ENCODE measurements at regions not wholly inside any gene's neighbourhood (a gene's known extent, or its start where the extent isn't known, plus 50 kb on each side); places are given as distances from the start of the nearest gene placed in this dataset.

GRCh38 chr2:181357979-181358378 is 99.2 kb upstream of the ITGA4 start:
- no peak for DNase-seq

GRCh38 chr2:181362561-181362960 is 94.6 kb upstream of the ITGA4 start:
- DNase-seq = no peak

- DNase-seq = no peak
Measured at GRCh38 chr2:181363164-181363563, 94.0 kb upstream of the ITGA4 start.

GRCh38 chr2:181364492-181365170 is 92.6 kb upstream of the ITGA4 start:
- DNase-seq = no peak

- no peak for DNase-seq
Measured at GRCh38 chr2:181366675-181367175, 90.5 kb upstream of the ITGA4 start.

GRCh38 chr2:181367411-181367810 is 89.8 kb upstream of the ITGA4 start:
- no peak for DNase-seq

GRCh38 chr2:181367906-181368435 is 89.2 kb upstream of the ITGA4 start:
- no peak for DNase-seq

GRCh38 chr2:181370126-181370525 is 87.1 kb upstream of the ITGA4 start:
- DNase-seq = no peak

GRCh38 chr2:181371195-181371594 is 86.0 kb upstream of the ITGA4 start:
- no peak for DNase-seq

GRCh38 chr2:181371782-181372645 is 85.2 kb upstream of the ITGA4 start:
- DNase-seq = no peak

- DNase-seq = no peak
Measured at GRCh38 chr2:181372646-181373040, 84.5 kb upstream of the ITGA4 start.

- DNase-seq = no peak
Measured at GRCh38 chr2:181374781-181375675, 82.2 kb upstream of the ITGA4 start.

- DNase-seq = no peak
Measured at GRCh38 chr2:181376442-181376841, 80.7 kb upstream of the ITGA4 start.

GRCh38 chr2:181376999-181377398 is 80.2 kb upstream of the ITGA4 start:
- DNase-seq = no peak

- DNase-seq = no peak
Measured at GRCh38 chr2:181378491-181378890, 78.7 kb upstream of the ITGA4 start.

- DNase-seq = no peak
Measured at GRCh38 chr2:181380581-181380980, 76.6 kb upstream of the ITGA4 start.

GRCh38 chr2:181384923-181385322 is 72.3 kb upstream of the ITGA4 start:
- no peak for DNase-seq

GRCh38 chr2:181389524-181389923 is 67.7 kb upstream of the ITGA4 start:
- DNase-seq = no peak

GRCh38 chr2:181393472-181393871 is 63.7 kb upstream of the ITGA4 start:
- DNase-seq = peak; percentile 71

GRCh38 chr2:181394741-181395437 is 62.3 kb upstream of the ITGA4 start:
- DNase-seq = peak; percentile 38

- no peak for DNase-seq
Measured at GRCh38 chr2:181395851-181396250, 61.3 kb upstream of the ITGA4 start.
